ENCODE measurements at regions not wholly inside any gene's neighbourhood (a gene's known extent, or its start where the extent isn't known, plus 50 kb on each side); places are given as distances from the start of the nearest gene placed in this dataset.

DNA sequence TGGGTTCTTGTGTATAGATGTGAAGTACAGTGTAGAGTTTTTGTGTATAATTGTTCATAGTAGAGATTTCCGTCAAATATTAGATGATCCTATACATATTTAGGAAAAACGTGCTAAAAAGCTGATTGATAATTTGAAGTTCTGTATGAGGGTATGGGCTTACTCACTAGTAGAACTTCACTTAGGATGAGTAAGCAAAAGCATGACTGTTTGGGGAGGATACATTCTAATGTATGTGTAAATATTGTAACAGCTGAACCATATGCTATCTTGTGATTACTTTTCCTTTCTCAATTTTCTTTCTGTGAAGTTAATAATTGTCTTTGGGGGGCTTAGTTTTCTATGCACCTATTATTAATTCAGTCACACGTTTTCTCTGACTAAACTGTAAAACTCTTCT, 53.2 kb upstream of the PDK4 start:
- CTCF ChIA-PET: interaction anchor here (1.0 kb wide), 1 partner anchor 14 kb away, joined by 3 read pairs; no protein-coding TSS in a partner anchor
- in situ Hi-C loops (cut with MboI; ENCODE audit: low sequenced_read_pairs): no loop called here

More for the DNA sequence above, 53.2 kb upstream of the PDK4 start:
- H3K4me2 ChIP-seq (ENCODE audit: low read depth, low read length): no peak overlapping the region
- no peak overlapping the region for H2BK15ac ChIP-seq (ENCODE audit: low read depth, low read length)
- no peaks in the 10 kb centered on the region for H3K9me1 ChIP-seq (ENCODE audit: insufficient read depth, low read length)
- H2BK120ac ChIP-seq (ENCODE audit: low read depth, low read length): no peak overlapping the region
- H4K8ac ChIP-seq (ENCODE audit: low read depth in 2 of 2, low read length in 2 of 2): no peak overlapping the region
- no CpG with 5 or more reads among the region's 3 CpGs for WGBS, 2 experiments (ENCODE audit: extremely low coverage in 2 of 2, insufficient read length in 1 of 2)
- dilution Hi-C loops (cut with HindIII; ENCODE audit: low sequenced_read_pairs, unreplicated experiment) (no loop called here), intact Hi-C loops (cut with micrococcal nuclease) (no loop called here)
- no peak for DNase-seq
- no peak overlapping the region for H3K4me3 ChIP-seq (ENCODE audit: insufficient read depth, low read depth, low read length)
- no peaks in the 10 kb centered on the region; the same call in 1 of the 2 replicates for H3K27me3 ChIP-seq (ENCODE audit: control insufficient read depth, insufficient read depth, low read length)
- no TSS peak for BruUV-seq (replicated peaks)
- H3K9me3 ChIP-seq (ENCODE audit: control insufficient read depth, insufficient read depth, low read length): no peaks in the 10 kb centered on the region
- H3K23ac ChIP-seq (ENCODE audit: low read depth, low read length): no peak overlapping the region
- H3K56ac ChIP-seq (ENCODE audit: extremely low read depth, insufficient read depth, low read length): no peak overlapping the region
- H2AFZ ChIP-seq (replicated peaks; ENCODE audit: low read length, poor library complexity): no peak overlapping the region
- no peaks in the 10 kb centered on the region for H3K4me1 ChIP-seq (ENCODE audit: control insufficient read depth, insufficient read depth, low read length)
- H3K18ac ChIP-seq (ENCODE audit: low read depth, low read length): no peak overlapping the region
- no peaks in the 10 kb centered on the region for H3K79me1 ChIP-seq (ENCODE audit: low read depth in 1 of 2, low read length in 2 of 2)
- H4K20me1 ChIP-seq (ENCODE audit: insufficient read depth, low read length): no peaks in the 10 kb centered on the region
- H3K27ac ChIP-seq (ENCODE audit: insufficient read depth, low read length): no peak overlapping the region
- H3K36me3 ChIP-seq (ENCODE audit: control insufficient read depth, insufficient read depth, low read length): no peaks in the 10 kb centered on the region
- POLR2A ChIA-PET (ENCODE audit: unreplicated experiment): no interaction called here
- H2AK5ac ChIP-seq (ENCODE audit: low read depth, low read length): no peak overlapping the region
- ATAC-seq (ENCODE audit: low read depth): no peak
- no peak overlapping the region for H2AK9ac ChIP-seq (replicated peaks; ENCODE audit: low read depth, low read length, poor library complexity)
- H2BK20ac ChIP-seq (ENCODE audit: low read depth, low read length): no peak overlapping the region
- no peak overlapping the region for H4K91ac ChIP-seq (ENCODE audit: insufficient read depth, low read depth, low read length)
- H3K4ac ChIP-seq (ENCODE audit: low read depth, low read length): no peak overlapping the region
- H3K9ac ChIP-seq (ENCODE audit: low read depth, low read length): no peak overlapping the region
- H3K14ac ChIP-seq (replicated peaks; ENCODE audit: low read depth, low read length): no peak overlapping the region
- H2BK5ac ChIP-seq (ENCODE audit: low read depth, low read length, poor library complexity, severe bottlenecking): no peak overlapping the region
- no peak overlapping the region for H4K5ac ChIP-seq (ENCODE audit: low read depth, low read length)
- TF ChIP-seq MXI1 (IDR thresholded peaks at IDR 0.05; ENCODE audit: borderline replicate concordance, low read depth, low read length) (no peak), MAFK (IDR thresholded peaks at IDR 0.05; ENCODE audit: low read depth, low read length) (no peak), SMC3 (IDR thresholded peaks at IDR 0.05; ENCODE audit: low read depth, low read length) (no peak), MAZ (IDR thresholded peaks at IDR 0.05; ENCODE audit: borderline replicate concordance, low read depth, low read length) (no peak), RFX5 (IDR thresholded peaks at IDR 0.05; ENCODE audit: low read depth, low read length) (no peak), BHLHE40 (IDR thresholded peaks at IDR 0.05; ENCODE audit: low read depth, low read length) (no peak), RAD21 (IDR thresholded peaks at IDR 0.05; ENCODE audit: low read length) (no peak), NFE2L2 (IDR thresholded peaks at IDR 0.05; ENCODE audit: low read depth, low read length) (no peak), POLR2A (IDR thresholded peaks at IDR 0.05; ENCODE audit: low read depth, low read length) (no peak), CEBPB (IDR thresholded peaks at IDR 0.05; ENCODE audit: low read depth, low read length) (no peak), RCOR1 (IDR thresholded peaks at IDR 0.05; ENCODE audit: insufficient replicate concordance, low read length) (no peak), CHD1 (IDR thresholded peaks at IDR 0.05; ENCODE audit: low read depth, low read length) (no peak)
- TF ChIP-seq, protein P1, sequence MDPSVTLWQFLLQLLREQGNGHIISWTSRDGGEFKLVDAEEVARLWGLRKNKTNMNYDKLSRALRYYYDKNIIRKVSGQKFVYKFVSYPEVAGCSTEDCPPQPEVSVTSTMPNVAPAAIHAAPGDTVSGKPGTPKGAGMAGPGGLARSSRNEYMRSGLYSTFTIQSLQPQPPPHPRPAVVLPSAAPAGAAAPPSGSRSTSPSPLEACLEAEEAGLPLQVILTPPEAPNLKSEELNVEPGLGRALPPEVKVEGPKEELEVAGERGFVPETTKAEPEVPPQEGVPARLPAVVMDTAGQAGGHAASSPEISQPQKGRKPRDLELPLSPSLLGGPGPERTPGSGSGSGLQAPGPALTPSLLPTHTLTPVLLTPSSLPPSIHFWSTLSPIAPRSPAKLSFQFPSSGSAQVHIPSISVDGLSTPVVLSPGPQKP (IDR thresholded peaks at IDR 0.05; ENCODE audit: borderline replicate concordance, low read depth, low read length): no peak
- TF ChIP-seq, protein P2, sequence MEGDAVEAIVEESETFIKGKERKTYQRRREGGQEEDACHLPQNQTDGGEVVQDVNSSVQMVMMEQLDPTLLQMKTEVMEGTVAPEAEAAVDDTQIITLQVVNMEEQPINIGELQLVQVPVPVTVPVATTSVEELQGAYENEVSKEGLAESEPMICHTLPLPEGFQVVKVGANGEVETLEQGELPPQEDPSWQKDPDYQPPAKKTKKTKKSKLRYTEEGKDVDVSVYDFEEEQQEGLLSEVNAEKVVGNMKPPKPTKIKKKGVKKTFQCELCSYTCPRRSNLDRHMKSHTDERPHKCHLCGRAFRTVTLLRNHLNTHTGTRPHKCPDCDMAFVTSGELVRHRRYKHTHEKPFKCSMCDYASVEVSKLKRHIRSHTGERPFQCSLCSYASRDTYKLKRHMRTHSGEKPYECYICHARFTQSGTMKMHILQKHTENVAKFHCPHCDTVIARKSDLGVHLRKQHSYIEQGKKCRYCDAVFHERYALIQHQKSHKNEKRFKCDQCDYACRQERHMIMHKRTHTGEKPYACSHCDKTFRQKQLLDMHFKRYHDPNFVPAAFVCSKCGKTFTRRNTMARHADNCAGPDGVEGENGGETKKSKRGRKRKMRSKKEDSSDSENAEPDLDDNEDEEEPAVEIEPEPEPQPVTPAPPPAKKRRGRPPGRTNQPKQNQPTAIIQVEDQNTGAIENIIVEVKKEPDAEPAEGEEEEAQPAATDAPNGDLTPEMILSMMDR (conservative IDR thresholded peaks at IDR 0.05; ENCODE audit: low read depth, low read length): no peak
